ENCODE measurements at regions not wholly inside any gene's neighbourhood (a gene's known extent, or its start where the extent isn't known, plus 50 kb on each side); places are given as distances from the start of the nearest gene placed in this dataset.

GRCh38 chr4:145348291-145348690 lies 133.4 kb upstream of the SMAD1 start:
- H3K4me1 ChIP-seq: no peaks in the 10 kb centered on the region
- WGBS, 5 donors: 74 to 96% (median 88%) methylated on average over 4 of the region's 4 CpGs
- no peak overlapping the region for H3K27ac ChIP-seq
- no peak for TF ChIP-seq CTCF (IDR thresholded peaks at IDR 0.05)
- TF ChIP-seq POLR2AphosphoS5 (IDR thresholded peaks at IDR 0.05): no peak
- TF ChIP-seq EP300 (IDR thresholded peaks at IDR 0.05): no peak
- no peak for TF ChIP-seq POLR2A (IDR thresholded peaks at IDR 0.05)
- DNase-seq: no peak
- no peak overlapping the region for H3K4me3 ChIP-seq
- no peaks in the 10 kb centered on the region for H3K27me3 ChIP-seq
- intact Hi-C loops (cut with DNase I; ENCODE audit: low total_unique reads): no loop called here
- H3K9me3 ChIP-seq: no peaks in the 10 kb centered on the region
- no peaks in the 10 kb centered on the region for H3K36me3 ChIP-seq

- Histone ChIP-seq H3K4me3 (no peak overlapping the region), H3K9me3 (no peaks in the 10 kb centered on the region), H3K36me3 (no peaks in the 10 kb centered on the region), H3K27me3 (no peaks in the 10 kb centered on the region), H3K4me1 (no peaks in the 10 kb centered on the region), H3K27ac (no peak overlapping the region)
- 45 to 61% (median 56%) methylated on average over 5 of the region's 5 CpGs for whole genome bisulfite sequencing, 5 donors
- intact Hi-C loops (cut with DNase I; ENCODE audit: low total_unique reads): no loop called here
- TF ChIP-seq POLR2A (IDR thresholded peaks at IDR 0.05): no peak
- TF ChIP-seq POLR2AphosphoS5 (IDR thresholded peaks at IDR 0.05): no peak
- no peak for TF ChIP-seq CTCF (IDR thresholded peaks at IDR 0.05)
- no peak for TF ChIP-seq EP300 (IDR thresholded peaks at IDR 0.05)
- peak in 1 of 2 donors; percentile 11 for DNase-seq
These were observed 134.0 kb upstream of the SMAD1 start for GRCh38 chr4:145347684-145348083.

GRCh38 chr4:145346081-145346480 lies 135.6 kb upstream of the SMAD1 start:
- TF ChIP-seq POLR2A (IDR thresholded peaks at IDR 0.05) (no peak), POLR2AphosphoS5 (IDR thresholded peaks at IDR 0.05) (no peak), EP300 (IDR thresholded peaks at IDR 0.05) (no peak)
- Histone ChIP-seq H3K9me3 (no peaks in the 10 kb centered on the region), H3K4me1 (no peaks in the 10 kb centered on the region), H3K36me3 (no peaks in the 10 kb centered on the region), H3K27me3 (no peaks in the 10 kb centered on the region), H3K27ac (no peak overlapping the region), H3K4me3 (no peak overlapping the region)
- WGBS, 5 donors: 90 to 94% (median 93%) methylated on average over 22 to 25 of the region's 25 CpGs
- DNase-seq: no peak
- intact Hi-C loops (cut with DNase I; ENCODE audit: low total_unique reads): no loop called here

GRCh38 chr4:145345401-145345800 lies 136.3 kb upstream of the SMAD1 start:
- Histone ChIP-seq H3K9me3 (no peaks in the 10 kb centered on the region), H3K4me3 (no peak overlapping the region), H3K27me3 (no peaks in the 10 kb centered on the region), H3K4me1 (peaks cover 0 to 1% (median 0%) of the 10 kb centered on the region in 4 donors), H3K36me3 (no peaks in the 10 kb centered on the region), H3K27ac (no peak overlapping the region)
- TF ChIP-seq EP300 (IDR thresholded peaks at IDR 0.05) (no peak), POLR2A (IDR thresholded peaks at IDR 0.05) (no peak), CTCF (IDR thresholded peaks at IDR 0.05) (no peak), POLR2AphosphoS5 (IDR thresholded peaks at IDR 0.05) (no peak)
- DNase-seq: no peak
- intact Hi-C loops (cut with DNase I; ENCODE audit: low total_unique reads): no loop called here

- Histone ChIP-seq H3K4me3 (no peak overlapping the region), H3K27me3 (no peaks in the 10 kb centered on the region), H3K9me3 (no peaks in the 10 kb centered on the region), H3K27ac (no peak overlapping the region), H3K4me1 (peaks cover 0 to 6% (median 2%) of the 10 kb centered on the region in 4 donors), H3K36me3 (no peaks in the 10 kb centered on the region)
- no peak for DNase-seq
- WGBS, 5 donors: 92 to 96% (median 95%) methylated on average over 1 of the region's 1 CpG
- TF ChIP-seq POLR2AphosphoS5 (IDR thresholded peaks at IDR 0.05): no peak
- TF ChIP-seq POLR2A (IDR thresholded peaks at IDR 0.05): no peak
- intact Hi-C loops (cut with DNase I; ENCODE audit: low total_unique reads): no loop called here
These were observed 140.3 kb upstream of the SMAD1 start for GRCh38 chr4:145341381-145341780.

Data from stomach (tissue), 8 donors.